ENCODE measurements at regions not wholly inside any gene's neighbourhood (a gene's known extent, or its start where the extent isn't known, plus 50 kb on each side); places are given as distances from the start of the nearest gene placed in this dataset.

DNA sequence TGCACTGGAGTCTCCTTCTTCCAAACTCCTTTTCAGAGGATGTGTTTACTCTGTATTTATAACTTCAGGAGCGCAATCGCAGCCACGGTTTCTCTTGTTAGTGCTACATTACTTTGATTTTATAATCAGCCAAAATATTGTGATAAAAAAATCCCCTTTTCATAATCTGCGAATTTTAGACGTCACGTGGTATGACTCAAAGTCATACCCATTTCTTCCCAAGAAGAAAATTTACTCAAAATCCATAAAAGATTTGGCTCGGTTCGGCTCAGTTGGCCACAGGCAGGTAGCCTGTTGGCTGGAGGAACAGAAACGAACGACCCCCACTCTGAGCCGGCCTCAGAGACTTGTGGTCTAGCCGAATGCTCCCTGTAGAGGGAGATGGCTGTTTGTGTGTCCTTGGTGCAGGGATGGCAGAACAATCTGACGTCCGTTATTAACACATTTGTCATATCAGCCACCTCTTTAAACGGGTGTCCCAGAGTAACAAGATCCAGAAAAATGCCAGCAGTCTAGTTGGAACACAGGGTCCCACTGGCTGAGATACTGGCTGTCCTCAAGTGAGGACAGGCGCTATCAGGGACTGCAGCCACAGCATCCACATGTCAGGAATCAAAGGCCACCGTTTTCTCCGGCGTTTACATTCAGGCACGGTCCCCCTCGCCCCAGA, 247.6 kb downstream of the DLL1 start:
- Histone ChIP-seq H3K4me2 (replicated peaks; ENCODE audit: extremely low read depth, low read length, poor library complexity, severe bottlenecking) (no peak overlapping the region), H2AFZ (ENCODE audit: insufficient read depth, low read depth, low read length, poor library complexity, severe bottlenecking) (no peak overlapping the region), H4K20me1 (ENCODE audit: insufficient read depth, low read length) (no peaks in the 10 kb centered on the region), H3K27ac (ENCODE audit: low read depth in 1 of 2, low read length in 2 of 2) (no peak overlapping the region), H3K9ac (ENCODE audit: insufficient read depth, low read length, poor library complexity, severe bottlenecking) (no peak overlapping the region), H3K4me3 (replicated peaks in 1 of 3; ENCODE audit: low read depth in 2 of 3, low read length in 3 of 3) (no peak overlapping the region), H3K79me2 (ENCODE audit: insufficient read depth, low read length) (no peaks in the 10 kb centered on the region), H3K4me1 (ENCODE audit: control insufficient read depth in 1 of 2, insufficient read depth in 2 of 2, low read length in 2 of 2) (peaks cover 23 to 26% of the 10 kb centered on the region in 2 donors), H3K36me3 (replicated peaks in 1 of 2; ENCODE audit: control insufficient read depth in 1 of 2, insufficient read depth in 2 of 2, low read length in 2 of 2) (no peaks in the 10 kb centered on the region), H3K27me3 (ENCODE audit: control insufficient read depth in 2 of 2, insufficient read depth in 2 of 2, low read length in 2 of 2) (no peaks in the 10 kb centered on the region), H3K9me3 (replicated peaks in 1 of 2; ENCODE audit: control insufficient read depth in 1 of 2, insufficient read depth in 1 of 2, low read length in 2 of 2) (peaks cover 0 to 6% of the 10 kb centered on the region in 2 donors)
- H3K9me3 Mint-ChIP-seq, result peaks cover 2 to 16% (median 7%) of the 10 kb centered on the region in 7 donors
- H3K4me3 Mint-ChIP-seq, result no peak overlapping the region
- H3K27ac Mint-ChIP-seq, result no peak overlapping the region
- 93% methylated on average over 17 of the region's 21 CpGs for WGBS (ENCODE audit: insufficient coverage)
- H3K4me1 Mint-ChIP-seq, result peaks cover 22% of the 10 kb centered on the region
- DNase-seq, result no peak
- peaks cover 4 to 7% of the 10 kb centered on the region in 2 donors for H3K36me3 Mint-ChIP-seq
- intact Hi-C loops (cut with micrococcal nuclease), result no loop called here
- TF ChIP-seq, protein P1, sequence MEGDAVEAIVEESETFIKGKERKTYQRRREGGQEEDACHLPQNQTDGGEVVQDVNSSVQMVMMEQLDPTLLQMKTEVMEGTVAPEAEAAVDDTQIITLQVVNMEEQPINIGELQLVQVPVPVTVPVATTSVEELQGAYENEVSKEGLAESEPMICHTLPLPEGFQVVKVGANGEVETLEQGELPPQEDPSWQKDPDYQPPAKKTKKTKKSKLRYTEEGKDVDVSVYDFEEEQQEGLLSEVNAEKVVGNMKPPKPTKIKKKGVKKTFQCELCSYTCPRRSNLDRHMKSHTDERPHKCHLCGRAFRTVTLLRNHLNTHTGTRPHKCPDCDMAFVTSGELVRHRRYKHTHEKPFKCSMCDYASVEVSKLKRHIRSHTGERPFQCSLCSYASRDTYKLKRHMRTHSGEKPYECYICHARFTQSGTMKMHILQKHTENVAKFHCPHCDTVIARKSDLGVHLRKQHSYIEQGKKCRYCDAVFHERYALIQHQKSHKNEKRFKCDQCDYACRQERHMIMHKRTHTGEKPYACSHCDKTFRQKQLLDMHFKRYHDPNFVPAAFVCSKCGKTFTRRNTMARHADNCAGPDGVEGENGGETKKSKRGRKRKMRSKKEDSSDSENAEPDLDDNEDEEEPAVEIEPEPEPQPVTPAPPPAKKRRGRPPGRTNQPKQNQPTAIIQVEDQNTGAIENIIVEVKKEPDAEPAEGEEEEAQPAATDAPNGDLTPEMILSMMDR (IDR thresholded peaks at IDR 0.05), result no peak
- H3K27me3 Mint-ChIP-seq (ENCODE audit: low read depth in 3 of 3), result peaks cover 2 to 9% (median 5%) of the 10 kb centered on the region in 3 donors

DNA sequence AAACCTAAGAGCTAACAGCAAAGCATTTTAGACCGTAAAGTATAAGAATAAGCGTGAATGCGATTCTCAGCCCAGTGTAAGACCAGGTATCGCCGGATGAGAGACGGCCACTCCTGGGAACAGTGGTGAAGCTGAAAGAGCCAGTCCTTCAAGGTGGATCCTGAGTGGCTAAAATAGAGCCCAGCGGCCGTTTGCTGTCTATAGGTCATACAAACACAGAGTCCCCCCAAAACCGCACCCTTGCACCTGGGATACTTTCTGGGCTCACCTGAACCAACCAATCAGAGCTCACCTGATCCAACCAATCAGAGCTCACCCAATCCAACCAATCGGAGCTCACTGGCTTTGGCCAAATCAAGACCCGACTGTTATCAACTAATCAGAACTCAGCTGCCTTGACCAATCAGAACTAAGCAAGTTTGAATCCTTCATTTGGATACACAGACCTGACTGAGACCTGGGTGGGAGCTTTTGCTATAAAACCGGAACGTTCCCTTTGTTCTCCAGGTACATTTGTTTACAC, 248.2 kb downstream of the DLL1 start:
- Histone ChIP-seq H3K36me3 (replicated peaks in 1 of 2; ENCODE audit: control insufficient read depth in 1 of 2, insufficient read depth in 2 of 2, low read length in 2 of 2) (no peaks in the 10 kb centered on the region), H3K9ac (ENCODE audit: insufficient read depth, low read length, poor library complexity, severe bottlenecking) (no peak overlapping the region), H3K79me2 (ENCODE audit: insufficient read depth, low read length) (no peaks in the 10 kb centered on the region), H3K27ac (ENCODE audit: low read depth in 1 of 2, low read length in 2 of 2) (no peak overlapping the region), H3K4me3 (replicated peaks in 1 of 3; ENCODE audit: low read depth in 2 of 3, low read length in 3 of 3) (no peak overlapping the region), H3K9me3 (replicated peaks in 1 of 2; ENCODE audit: control insufficient read depth in 1 of 2, insufficient read depth in 1 of 2, low read length in 2 of 2) (peaks cover 0 to 3% of the 10 kb centered on the region in 2 donors), H2AFZ (ENCODE audit: insufficient read depth, low read depth, low read length, poor library complexity, severe bottlenecking) (no peak overlapping the region), H3K4me1 (ENCODE audit: control insufficient read depth in 1 of 2, insufficient read depth in 2 of 2, low read length in 2 of 2) (peaks cover 17 to 20% of the 10 kb centered on the region in 2 donors), H4K20me1 (ENCODE audit: insufficient read depth, low read length) (no peaks in the 10 kb centered on the region), H3K4me2 (replicated peaks; ENCODE audit: extremely low read depth, low read length, poor library complexity, severe bottlenecking) (no peak overlapping the region), H3K27me3 (ENCODE audit: control insufficient read depth in 2 of 2, insufficient read depth in 2 of 2, low read length in 2 of 2) (no peaks in the 10 kb centered on the region)
- no peak for DNase-seq
- TF ChIP-seq, protein P1 (IDR thresholded peaks at IDR 0.05), result no peak
- Mint-ChIP-seq H3K4me3 (no peak overlapping the region), H3K27ac (no peak overlapping the region), H3K27me3 (ENCODE audit: low read depth in 3 of 3) (peaks cover 5 to 9% (median 5%) of the 10 kb centered on the region in 3 donors), H3K4me1 (peaks cover 16% of the 10 kb centered on the region), H3K36me3 (peaks cover 3 to 4% of the 10 kb centered on the region in 2 donors), H3K9me3 (peaks cover 2 to 10% (median 4%) of the 10 kb centered on the region in 7 donors)
- intact Hi-C loops (cut with micrococcal nuclease), result no loop called here
- WGBS (ENCODE audit: insufficient coverage), result 96% methylated on average over 11 of the region's 13 CpGs

All from CD14-positive monocyte (primary cell).